HepG2 (cell line): ENCODE measurements at regions not wholly inside any gene's neighbourhood (a gene's known extent, or its start where the extent isn't known, plus 50 kb on each side); places are given as distances from the start of the nearest gene placed in this dataset.

ENCODE experiments used
- CREM ChIP-seq, 2 experiments: sonication (generic) in 1 of 2; formaldehyde crosslinking in 1 of 2; IDR thresholded peaks; 2 replicates each; pipeline versions ENCODE4 v1.4.0 to v1.6.1; 2016 to 2020; ENCODE audit warnings: antibody characterized with exemption in 1 of 2, mild to moderate bottlenecking in 1 of 2, missing genetic modification reagents in 1 of 2
- CTCF ChIP-seq: sonication (generic); formaldehyde crosslinking; IDR thresholded peaks from 2 replicates; pipeline ENCODE4 v1.5.0; 2020; ENCODE audit warnings: mild to moderate bottlenecking, missing genetic modification reagents, moderate library complexity
- ELF1 ChIP-seq: sonication (generic); formaldehyde crosslinking; IDR thresholded peaks from 2 replicates; pipeline ENCODE4 v1.4.0; 2020; ENCODE audit warnings: missing genetic modification reagents
- POLR2AphosphoS5 ChIP-seq: IDR thresholded peaks from 2 replicates; pipeline ENCODE4 v1.6.1; 2012; ENCODE audit warnings: low read depth, low read length
- RBAK ChIP-seq: sonication (generic); formaldehyde crosslinking; IDR thresholded peaks from 2 replicates; pipeline ENCODE4 v1.5.1; 2020; ENCODE audit warnings: mild to moderate bottlenecking, missing genetic modification reagents
- STAT6 ChIP-seq: sonication (generic); formaldehyde crosslinking; IDR thresholded peaks from 2 replicates; pipeline ENCODE4 v1.4.0; 2020; ENCODE audit warnings: missing genetic modification reagents, mild to moderate bottlenecking, borderline replicate concordance
- TEF ChIP-seq: sonication (generic); formaldehyde crosslinking; IDR thresholded peaks from 2 replicates; pipeline ENCODE4 v1.5.0; 2020; ENCODE audit warnings: missing genetic modification reagents
- ZNF260 ChIP-seq: sonication (generic); formaldehyde crosslinking; IDR thresholded peaks from 2 replicates; pipeline ENCODE4 v1.4.0; 2020; ENCODE audit warnings: missing genetic modification reagents, low read depth, mild to moderate bottlenecking, borderline replicate concordance
- ZNF333 ChIP-seq: sonication (generic); formaldehyde crosslinking; IDR thresholded peaks from 2 replicates; pipeline ENCODE4 v1.4.0; 2020; ENCODE audit warnings: mild to moderate bottlenecking, missing genetic modification reagents, borderline replicate concordance
- ZSCAN20 ChIP-seq: sonication (generic); formaldehyde crosslinking; IDR thresholded peaks from 2 replicates; pipeline ENCODE4 v1.4.0; 2020; ENCODE audit warnings: missing genetic modification reagents, mild to moderate bottlenecking, borderline replicate concordance
- ZSCAN21 ChIP-seq: sonication (generic); formaldehyde crosslinking; IDR thresholded peaks from 2 replicates; pipeline ENCODE4 v1.8.0; 2022; ENCODE audit warnings: mild to moderate bottlenecking, missing genetic modification reagents, moderate library complexity, borderline replicate concordance
- ZSCAN22 ChIP-seq: sonication (generic); formaldehyde crosslinking; IDR thresholded peaks from 2 replicates; pipeline ENCODE4 v1.4.0; 2020; ENCODE audit warnings: mild to moderate bottlenecking, missing genetic modification reagents

GRCh38 chr11:122592641-122593040, 62.9 kb upstream of the UBASH3B start:
- no peak for TF ChIP-seq TEF (CRISPR knock-in tag)
- TF ChIP-seq ZSCAN20 (CRISPR knock-in tag), result no peak
- no peak for TF ChIP-seq RBAK (CRISPR knock-in tag)
- no peak for TF ChIP-seq STAT6
- TF ChIP-seq CTCF, result no peak
- no peak for TF ChIP-seq ZNF260 (CRISPR knock-in tag)
- TF ChIP-seq POLR2AphosphoS5, result no peak
- no peak for TF ChIP-seq ELF1
- no peak for TF ChIP-seq ZNF333 (CRISPR knock-in tag)
- TF ChIP-seq ZSCAN22 (CRISPR knock-in tag), result no peak
- TF ChIP-seq CREM (IDR thresholded peaks at IDR 0.05), result no peak
- TF ChIP-seq CREM (CRISPR knock-in tag; IDR thresholded peaks at IDR 0.05), result no peak
- TF ChIP-seq ZSCAN21, result no peak
